ENCODE measurements at regions not wholly inside any gene's neighbourhood (a gene's known extent, or its start where the extent isn't known, plus 50 kb on each side); places are given as distances from the start of the nearest gene placed in this dataset.
A peak's percentile ranks its signal among the peaks of the same experiment; 100 is the strongest.

- no peak for DNase-seq
These were observed 330.8 kb upstream of the PROX1 start for GRCh38 chr1:213657013-213657412.

- DNase-seq: no peak
These were observed 329.9 kb upstream of the PROX1 start for GRCh38 chr1:213657879-213658278.

- no peak for DNase-seq
These were observed 329.3 kb upstream of the PROX1 start for GRCh38 chr1:213658457-213658856.

GRCh38 chr1:213659580-213660547 is 327.9 kb upstream of the PROX1 start:
- no peak for DNase-seq

GRCh38 chr1:213661302-213661701 is 326.5 kb upstream of the PROX1 start:
- no peak for DNase-seq

- no peak for DNase-seq
These were observed 321.7 kb upstream of the PROX1 start for GRCh38 chr1:213666113-213666512.

- DNase-seq: no peak
These were observed 320.9 kb upstream of the PROX1 start for GRCh38 chr1:213666922-213667321.

GRCh38 chr1:213669512-213669911 is 318.3 kb upstream of the PROX1 start:
- no peak for DNase-seq

- DNase-seq: peak; percentile 85
These were observed 317.6 kb upstream of the PROX1 start for GRCh38 chr1:213669964-213670691.

- DNase-seq: no peak
These were observed 317.1 kb upstream of the PROX1 start for GRCh38 chr1:213670692-213671023.

GRCh38 chr1:213675043-213675442 is 312.7 kb upstream of the PROX1 start:
- no peak for DNase-seq

GRCh38 chr1:213676736-213677135 is 311.0 kb upstream of the PROX1 start:
- no peak for DNase-seq

- DNase-seq: no peak
These were observed 309.4 kb upstream of the PROX1 start for GRCh38 chr1:213678348-213678747.

- DNase-seq: no peak
These were observed 309.0 kb upstream of the PROX1 start for GRCh38 chr1:213678753-213679152.

GRCh38 chr1:213679153-213679552 is 308.6 kb upstream of the PROX1 start:
- no peak for DNase-seq

GRCh38 chr1:213680677-213681325 is 307.0 kb upstream of the PROX1 start:
- no peak for DNase-seq

GRCh38 chr1:213681788-213682340 is 305.9 kb upstream of the PROX1 start:
- DNase-seq: no peak

- DNase-seq: no peak
These were observed 304.2 kb upstream of the PROX1 start for GRCh38 chr1:213683529-213683928.

GRCh38 chr1:213684454-213684853 is 303.3 kb upstream of the PROX1 start:
- no peak for DNase-seq

GRCh38 chr1:213685992-213686582 is 301.7 kb upstream of the PROX1 start:
- no peak for DNase-seq

- no peak for DNase-seq
These were observed 300.8 kb upstream of the PROX1 start for GRCh38 chr1:213686983-213687382.

- no peak for DNase-seq
These were observed 299.9 kb upstream of the PROX1 start for GRCh38 chr1:213687832-213688231.

GRCh38 chr1:213688655-213689054 is 299.1 kb upstream of the PROX1 start:
- no peak for DNase-seq
